ENCODE measurements at regions not wholly inside any gene's neighbourhood (a gene's known extent, or its start where the extent isn't known, plus 50 kb on each side); places are given as distances from the start of the nearest gene placed in this dataset.

GRCh38 chr2:65999796-66000195 lies 435.1 kb upstream of the MEIS1 start:
- H3K36me3 Mint-ChIP-seq (ENCODE audit: unreplicated experiment), result no peaks in the 10 kb centered on the region
- no peaks in the 10 kb centered on the region for H3K9me3 Mint-ChIP-seq (ENCODE audit: unreplicated experiment)
- peaks cover 2% of the 10 kb centered on the region for H3K4me1 Mint-ChIP-seq (ENCODE audit: low read depth, unreplicated experiment)
- no peak for DNase-seq
- H3K27ac Mint-ChIP-seq (ENCODE audit: unreplicated experiment), result no peak overlapping the region
- no peak overlapping the region for H3K4me3 Mint-ChIP-seq (ENCODE audit: unreplicated experiment)
- H3K27me3 Mint-ChIP-seq (ENCODE audit: unreplicated experiment), result no peaks in the 10 kb centered on the region
- TF ChIP-seq CTCF (IDR thresholded peaks at IDR 0.05; ENCODE audit: partially characterized antibody, unreplicated experiment), result no peak

GRCh38 chr2:65999103-65999502 lies 435.8 kb upstream of the MEIS1 start:
- Mint-ChIP-seq H3K4me3 (ENCODE audit: unreplicated experiment) (no peak overlapping the region), H3K27me3 (ENCODE audit: unreplicated experiment) (no peaks in the 10 kb centered on the region), H3K4me1 (ENCODE audit: low read depth, unreplicated experiment) (peaks cover 2% of the 10 kb centered on the region), H3K27ac (ENCODE audit: unreplicated experiment) (no peak overlapping the region), H3K9me3 (ENCODE audit: unreplicated experiment) (no peaks in the 10 kb centered on the region), H3K36me3 (ENCODE audit: unreplicated experiment) (no peaks in the 10 kb centered on the region)
- no peak for TF ChIP-seq CTCF (IDR thresholded peaks at IDR 0.05; ENCODE audit: partially characterized antibody, unreplicated experiment)
- no peak for DNase-seq

- H3K36me3 Mint-ChIP-seq (ENCODE audit: unreplicated experiment), result no peaks in the 10 kb centered on the region
Measured at GRCh38 chr2:65997961-65998360, 437.0 kb upstream of the MEIS1 start.

GRCh38 chr2:65992198-65992554 lies 442.7 kb upstream of the MEIS1 start:
- no peak for TF ChIP-seq CTCF (IDR thresholded peaks at IDR 0.05; ENCODE audit: partially characterized antibody, unreplicated experiment)
- peaks cover 8% of the 10 kb centered on the region for H3K4me1 Mint-ChIP-seq (ENCODE audit: low read depth, unreplicated experiment)
- peaks cover 10% of the 10 kb centered on the region for H3K9me3 Mint-ChIP-seq (ENCODE audit: unreplicated experiment)
- no peak for DNase-seq
- H3K27ac Mint-ChIP-seq (ENCODE audit: unreplicated experiment), result no peak overlapping the region
- H3K36me3 Mint-ChIP-seq (ENCODE audit: unreplicated experiment), result no peaks in the 10 kb centered on the region
- H3K4me3 Mint-ChIP-seq (ENCODE audit: unreplicated experiment), result no peak overlapping the region
- H3K27me3 Mint-ChIP-seq (ENCODE audit: unreplicated experiment), result no peaks in the 10 kb centered on the region

More at GRCh38 chr2:65997961-65998360, 437.0 kb upstream of the MEIS1 start:
- peaks cover 2% of the 10 kb centered on the region for H3K4me1 Mint-ChIP-seq (ENCODE audit: low read depth, unreplicated experiment)
- H3K4me3 Mint-ChIP-seq (ENCODE audit: unreplicated experiment), result no peak overlapping the region
- no peak overlapping the region for H3K27ac Mint-ChIP-seq (ENCODE audit: unreplicated experiment)
- H3K27me3 Mint-ChIP-seq (ENCODE audit: unreplicated experiment), result no peaks in the 10 kb centered on the region
- TF ChIP-seq CTCF (IDR thresholded peaks at IDR 0.05; ENCODE audit: partially characterized antibody, unreplicated experiment), result no peak
- no peak for DNase-seq
- H3K9me3 Mint-ChIP-seq (ENCODE audit: unreplicated experiment), result no peaks in the 10 kb centered on the region

- no peak overlapping the region for H3K27ac Mint-ChIP-seq (ENCODE audit: unreplicated experiment)
Measured at GRCh38 chr2:65991381-65992197, 443.3 kb upstream of the MEIS1 start.

More at GRCh38 chr2:65991381-65992197, 443.3 kb upstream of the MEIS1 start:
- Mint-ChIP-seq H3K4me1 (ENCODE audit: low read depth, unreplicated experiment) (peaks cover 8% of the 10 kb centered on the region), H3K27me3 (ENCODE audit: unreplicated experiment) (no peaks in the 10 kb centered on the region), H3K4me3 (ENCODE audit: unreplicated experiment) (no peak overlapping the region), H3K36me3 (ENCODE audit: unreplicated experiment) (no peaks in the 10 kb centered on the region), H3K9me3 (ENCODE audit: unreplicated experiment) (peaks cover 10% of the 10 kb centered on the region)
- no peak for DNase-seq
- TF ChIP-seq CTCF (IDR thresholded peaks at IDR 0.05; ENCODE audit: partially characterized antibody, unreplicated experiment), result no peak

Data from glutamatergic neuron (in vitro differentiated cells).